Hepatocyte (in vitro differentiated cells): ENCODE measurements at regions not wholly inside any gene's neighbourhood (a gene's known extent, or its start where the extent isn't known, plus 50 kb on each side); places are given as distances from the start of the nearest gene placed in this dataset.

Experiments used
- DNase-seq: peaks from one replicate; pipeline ENCODE4 v3.0.0-alpha.2; 2016; ENCODE audit warnings: low spot score
- H2AFZ ChIP-seq: fragments of 200-600 bp; sonication (generic); 2 replicates; pipeline ENCODE4 v1.6.0; 2016; ENCODE audit warnings: antibody characterized with exemption, mild to moderate bottlenecking
- H3K27ac ChIP-seq: fragments of 200-600 bp; sonication (generic); 2 replicates; pipeline ENCODE4 v1.5.1; 2016; ENCODE audit warnings: mild to moderate bottlenecking
- H3K27me3 ChIP-seq: fragments of 200-600 bp; sonication (generic); 2 replicates; pipeline ENCODE4 v1.6.1; 2016
- H3K36me3 ChIP-seq: fragments of 200-600 bp; sonication (generic); replicated peaks from 2 replicates; pipeline ENCODE4 v1.5.1; 2016; ENCODE audit warnings: low read depth; ENCODE audit not compliant: insufficient read depth
- H3K4me1 ChIP-seq: fragments of 200-600 bp; sonication (generic); 2 replicates; pipeline ENCODE4 v1.5.1; 2016; ENCODE audit warnings: mild to moderate bottlenecking, moderate library complexity; ENCODE audit not compliant: insufficient read depth
- H3K4me2 ChIP-seq: fragments of 200-600 bp; sonication (generic); 2 replicates; pipeline ENCODE4 v1.6.0; 2016
- H3K4me3 ChIP-seq: fragments of 200-600 bp; sonication (generic); 2 replicates; pipeline ENCODE4 v1.5.1; 2016; ENCODE audit warnings: mild to moderate bottlenecking
- H3K79me2 ChIP-seq: fragments of 200-600 bp; sonication (generic); 2 replicates; pipeline ENCODE4 v1.6.0; 2017; ENCODE audit warnings: mild to moderate bottlenecking
- H3K9me2 ChIP-seq: fragments of 200-600 bp; sonication (generic); replicated peaks from 2 replicates; pipeline ENCODE4 v1.6.0; 2017; ENCODE audit warnings: mild to moderate bottlenecking; ENCODE audit not compliant: insufficient read depth
- H3K9me3 ChIP-seq: fragments of 200-600 bp; sonication (generic); 2 replicates; pipeline ENCODE4 v1.5.1; 2016; ENCODE audit warnings: low read depth, mild to moderate bottlenecking
- H4K20me1 ChIP-seq: fragments of 200-600 bp; sonication (generic); 2 replicates; pipeline ENCODE4 v1.6.0; 2016; ENCODE audit warnings: mild to moderate bottlenecking; ENCODE audit not compliant: insufficient read depth, poor library complexity, severe bottlenecking
- EZH2 ChIP-seq: fragments of 200-600 bp; sonication (generic); IDR thresholded peaks from 2 replicates; pipeline ENCODE4 v1.6.1; 2016; ENCODE audit warnings: antibody characterized with exemption, mild to moderate bottlenecking, borderline replicate concordance
- EZH2phosphoT487 ChIP-seq: fragments of 200-600 bp; sonication (generic); IDR thresholded peaks from one replicate; pipeline ENCODE4 v1.6.1; 2018; ENCODE audit warnings: antibody characterized with exemption, mild to moderate bottlenecking, low read depth, moderate library complexity; ENCODE audit not compliant: unreplicated experiment, severe bottlenecking
- WGBS: methylation state at CpG from one replicate; pipeline ENCODE4 v1.1.6; 2016; ENCODE audit warnings: low lambda C conversion rate; ENCODE audit errors: missing lambda C conversion rate; 5-methylcytosine and 5-hydroxymethylcytosine counted together
- TF ChIP-seq, protein P1 (sequence below): fragments of 200-600 bp; sonication (generic); IDR thresholded peaks from 2 replicates; pipeline ENCODE4 v1.5.1; 2016; ENCODE audit warnings: antibody characterized with exemption, mild to moderate bottlenecking; ENCODE audit not compliant: poor library complexity

DNA sequence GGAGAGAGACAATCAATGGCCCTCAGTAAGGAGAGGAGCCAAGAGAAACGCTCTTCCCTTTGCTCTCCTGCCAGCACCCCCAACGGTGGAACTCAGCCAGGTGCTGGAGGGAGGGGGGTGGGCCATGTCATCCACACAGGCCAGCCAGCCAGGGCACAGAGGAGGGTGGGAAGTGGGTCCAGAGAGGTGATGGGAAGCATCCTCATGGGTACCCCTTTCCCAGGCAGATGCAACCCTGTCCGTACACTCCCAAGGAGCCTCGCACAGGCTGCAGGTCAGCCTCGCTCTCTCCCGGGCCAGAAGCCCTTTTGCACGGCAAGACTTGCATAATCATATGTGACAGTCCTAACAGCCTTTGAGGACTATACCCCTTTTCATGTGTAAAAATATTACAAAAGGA, 142.0 kb upstream of the NAMPT start:
- Histone ChIP-seq H3K79me2 (no peaks in the 10 kb centered on the region), H3K27me3 (no peaks in the 10 kb centered on the region), H2AFZ (no peak overlapping the region), H3K36me3 (no peaks in the 10 kb centered on the region), H3K9me2 (no peaks in the 10 kb centered on the region), H3K27ac (no peak overlapping the region), H4K20me1 (no peaks in the 10 kb centered on the region), H3K4me1 (peaks cover 8% of the 10 kb centered on the region), H3K4me3 (no peak overlapping the region), H3K9me3 (no peaks in the 10 kb centered on the region), H3K4me2 (no peak overlapping the region)
- TF ChIP-seq EZH2phosphoT487 (no peak), EZH2 (no peak)
- TF ChIP-seq, protein P1, sequence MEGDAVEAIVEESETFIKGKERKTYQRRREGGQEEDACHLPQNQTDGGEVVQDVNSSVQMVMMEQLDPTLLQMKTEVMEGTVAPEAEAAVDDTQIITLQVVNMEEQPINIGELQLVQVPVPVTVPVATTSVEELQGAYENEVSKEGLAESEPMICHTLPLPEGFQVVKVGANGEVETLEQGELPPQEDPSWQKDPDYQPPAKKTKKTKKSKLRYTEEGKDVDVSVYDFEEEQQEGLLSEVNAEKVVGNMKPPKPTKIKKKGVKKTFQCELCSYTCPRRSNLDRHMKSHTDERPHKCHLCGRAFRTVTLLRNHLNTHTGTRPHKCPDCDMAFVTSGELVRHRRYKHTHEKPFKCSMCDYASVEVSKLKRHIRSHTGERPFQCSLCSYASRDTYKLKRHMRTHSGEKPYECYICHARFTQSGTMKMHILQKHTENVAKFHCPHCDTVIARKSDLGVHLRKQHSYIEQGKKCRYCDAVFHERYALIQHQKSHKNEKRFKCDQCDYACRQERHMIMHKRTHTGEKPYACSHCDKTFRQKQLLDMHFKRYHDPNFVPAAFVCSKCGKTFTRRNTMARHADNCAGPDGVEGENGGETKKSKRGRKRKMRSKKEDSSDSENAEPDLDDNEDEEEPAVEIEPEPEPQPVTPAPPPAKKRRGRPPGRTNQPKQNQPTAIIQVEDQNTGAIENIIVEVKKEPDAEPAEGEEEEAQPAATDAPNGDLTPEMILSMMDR: no peak
- no peak for DNase-seq
- WGBS: 90% methylated on average over 7 of the region's 7 CpGs

DNA sequence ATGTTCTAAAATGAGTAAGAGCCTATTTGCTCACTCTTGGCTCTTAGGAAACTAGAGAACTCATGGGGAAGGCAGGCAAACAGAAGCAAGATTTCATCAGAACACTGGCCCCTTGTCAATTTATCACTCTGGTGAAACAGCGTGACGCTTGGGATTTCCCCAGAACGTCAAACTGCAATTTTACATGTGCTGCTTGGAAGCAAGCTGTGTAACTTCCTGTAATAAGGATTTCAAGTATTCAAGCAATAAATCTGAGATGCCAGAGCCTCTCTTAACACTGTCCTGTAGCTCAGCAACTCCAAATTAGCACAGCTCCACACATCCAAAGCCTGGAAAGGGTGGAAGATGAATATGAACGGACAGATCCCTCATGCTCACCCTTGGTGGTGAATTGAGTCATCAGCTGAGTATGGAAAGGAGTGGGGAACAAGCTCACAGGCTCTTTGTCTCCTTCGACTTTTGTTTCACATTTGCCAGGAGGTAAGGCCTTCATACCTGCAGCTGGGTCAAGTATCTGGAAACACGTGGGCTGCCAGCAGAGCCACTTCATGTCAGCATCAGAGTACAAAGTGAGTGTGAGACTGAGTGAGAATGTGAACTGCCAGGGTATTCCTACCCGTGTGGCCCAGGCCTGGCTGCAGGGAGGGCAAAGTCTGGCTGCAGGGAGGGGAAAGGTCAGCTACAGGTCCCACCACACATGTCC, 140.4 kb upstream of the NAMPT start:
- H2AFZ ChIP-seq: no peak overlapping the region
- peak; percentile 88 for DNase-seq

DNA sequence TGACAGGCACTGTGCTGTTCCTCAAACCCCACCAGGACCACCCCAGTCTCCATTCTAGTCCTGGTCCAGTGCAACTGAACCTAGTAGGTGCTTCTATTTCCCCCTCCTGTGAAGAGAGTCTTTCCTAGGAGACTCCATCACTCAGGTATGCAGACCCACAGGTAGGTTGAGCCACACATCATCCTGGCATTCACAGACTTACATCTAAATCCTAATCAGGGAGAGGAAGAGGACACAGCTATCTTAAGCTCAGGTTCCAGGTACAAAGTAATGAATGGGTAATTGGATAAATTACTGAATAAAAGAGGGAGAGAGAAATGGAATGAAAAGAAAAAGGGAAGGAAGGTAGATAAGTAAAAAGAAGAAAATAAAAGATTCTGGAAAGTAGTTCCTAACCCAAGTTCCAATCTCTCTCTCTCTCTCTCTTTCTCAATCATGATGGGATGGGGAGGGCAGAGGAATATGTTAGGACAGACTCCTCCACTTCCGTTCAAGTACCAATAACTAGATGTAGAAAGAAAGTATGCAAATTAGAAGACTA, 139.8 kb upstream of the NAMPT start:
- Histone ChIP-seq H3K27ac (peak overlapping the region; percentile 66), H3K9me3 (no peaks in the 10 kb centered on the region), H3K27me3 (no peaks in the 10 kb centered on the region), H2AFZ (no peak overlapping the region), H3K4me3 (no peak overlapping the region), H3K9me2 (no peaks in the 10 kb centered on the region), H3K79me2 (no peaks in the 10 kb centered on the region), H3K4me2 (no peak overlapping the region), H3K4me1 (peaks cover 16% of the 10 kb centered on the region), H4K20me1 (no peaks in the 10 kb centered on the region), H3K36me3 (no peaks in the 10 kb centered on the region)
- 52% methylated on average over 1 of the region's 1 CpG for WGBS
- TF ChIP-seq, protein P1: no peak
- no peak for TF ChIP-seq EZH2phosphoT487
- no peak for TF ChIP-seq EZH2
- DNase-seq: no peak

More for the DNA sequence above, 140.4 kb upstream of the NAMPT start:
- Histone ChIP-seq H3K27ac (peak overlapping the region; percentile 73), H3K27me3 (no peaks in the 10 kb centered on the region), H3K9me2 (no peaks in the 10 kb centered on the region), H4K20me1 (no peaks in the 10 kb centered on the region), H3K4me3 (no peak overlapping the region), H3K4me1 (peaks cover 16% of the 10 kb centered on the region), H3K79me2 (no peaks in the 10 kb centered on the region), H3K36me3 (no peaks in the 10 kb centered on the region), H3K4me2 (no peak overlapping the region), H3K9me3 (no peaks in the 10 kb centered on the region)
- TF ChIP-seq EZH2 (no peak), EZH2phosphoT487 (no peak)
- TF ChIP-seq, protein P1: no peak
- WGBS: 54% methylated on average over 7 of the region's 7 CpGs
